ENCODE measurements at regions not wholly inside any gene's neighbourhood (a gene's known extent, or its start where the extent isn't known, plus 50 kb on each side); places are given as distances from the start of the nearest gene placed in this dataset.
"Not testable (repeated sequence)": the region's sequence is repeated elsewhere in the genome, so short reads cannot be mapped to it uniquely, and the experiment has no call there.

GRCh38 chr11:67776852-67777520 is 102.6 kb upstream of the ALDH3B2 start:
- peak; percentile 15 for DNase-seq (ENCODE audit: low read depth, low spot score)

- not testable (repeated sequence) for DNase-seq (ENCODE audit: low read depth, low spot score)
Observed at GRCh38 chr11:67774175-67774574, 99.8 kb upstream of the ALDH3B2 start.

GRCh38 chr11:67768001-67768730 is 93.7 kb upstream of the ALDH3B2 start:
- DNase-seq (ENCODE audit: low read depth, low spot score), result not testable (repeated sequence)

GRCh38 chr11:67761211-67761610 is 86.8 kb upstream of the ALDH3B2 start:
- not testable (repeated sequence) for DNase-seq (ENCODE audit: low read depth, low spot score)

GRCh38 chr11:67759321-67759720 is 84.9 kb upstream of the ALDH3B2 start:
- DNase-seq (ENCODE audit: low read depth, low spot score), result peak; percentile 8

GRCh38 chr11:67758467-67758866 is 84.0 kb upstream of the ALDH3B2 start:
- DNase-seq (ENCODE audit: low read depth, low spot score), result peak; percentile 69

- peak; percentile 91 for DNase-seq (ENCODE audit: low read depth, low spot score)
Observed at GRCh38 chr11:67758009-67758408, 83.6 kb upstream of the ALDH3B2 start.

GRCh38 chr11:67753820-67754219 is 79.4 kb upstream of the ALDH3B2 start:
- DNase-seq (ENCODE audit: low read depth, low spot score), result peak; percentile 87

GRCh38 chr11:67745181-67745726 is 70.8 kb upstream of the ALDH3B2 start:
- DNase-seq (ENCODE audit: low read depth, low spot score), result no peak

GRCh38 chr11:67744231-67744630 is 69.8 kb upstream of the ALDH3B2 start:
- peak; percentile 39 for DNase-seq (ENCODE audit: low read depth, low spot score)

GRCh38 chr11:67738231-67738630 is 63.8 kb upstream of the ALDH3B2 start:
- DNase-seq (ENCODE audit: low read depth, low spot score), result not testable (repeated sequence)

- peak; percentile 27 for DNase-seq (ENCODE audit: low read depth, low spot score)
Observed at GRCh38 chr11:67737562-67738080, 63.2 kb upstream of the ALDH3B2 start.

- no peak for DNase-seq (ENCODE audit: low read depth, low spot score)
Observed at GRCh38 chr11:67732045-67732787, 57.8 kb upstream of the ALDH3B2 start.

GRCh38 chr11:67731583-67731982 is 57.2 kb upstream of the ALDH3B2 start:
- no peak for DNase-seq (ENCODE audit: low read depth, low spot score)

- peak; percentile 86 for DNase-seq (ENCODE audit: low read depth, low spot score)
Observed at GRCh38 chr11:67728163-67728571, 53.7 kb upstream of the ALDH3B2 start.

- DNase-seq (ENCODE audit: low read depth, low spot score), result peak; percentile 63
Observed at GRCh38 chr11:67727066-67728040, 52.9 kb upstream of the ALDH3B2 start.
